ENCODE measurements at regions not wholly inside any gene's neighbourhood (a gene's known extent, or its start where the extent isn't known, plus 50 kb on each side); places are given as distances from the start of the nearest gene placed in this dataset.

DNA sequence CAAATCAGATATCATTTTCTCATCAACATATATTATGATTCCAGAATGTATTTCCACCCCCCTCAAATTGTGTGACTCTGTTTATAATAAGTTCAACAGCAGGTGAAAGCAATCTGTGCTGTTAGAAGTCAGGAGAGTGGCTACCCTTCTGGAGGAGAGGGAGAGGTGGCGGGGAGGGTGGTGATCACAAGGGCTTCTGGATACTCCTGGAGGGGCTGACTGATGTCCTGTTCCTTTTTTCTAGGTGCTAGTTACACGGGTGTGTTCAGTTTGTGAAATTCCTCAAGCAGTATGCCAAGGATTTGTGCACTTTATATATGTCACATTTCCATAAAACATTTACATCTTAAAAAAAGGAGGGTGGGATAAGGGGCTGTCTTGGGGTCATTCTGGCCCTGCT lies 119.1 kb downstream of the IRF8 start:
- TF ChIP-seq, protein P1, sequence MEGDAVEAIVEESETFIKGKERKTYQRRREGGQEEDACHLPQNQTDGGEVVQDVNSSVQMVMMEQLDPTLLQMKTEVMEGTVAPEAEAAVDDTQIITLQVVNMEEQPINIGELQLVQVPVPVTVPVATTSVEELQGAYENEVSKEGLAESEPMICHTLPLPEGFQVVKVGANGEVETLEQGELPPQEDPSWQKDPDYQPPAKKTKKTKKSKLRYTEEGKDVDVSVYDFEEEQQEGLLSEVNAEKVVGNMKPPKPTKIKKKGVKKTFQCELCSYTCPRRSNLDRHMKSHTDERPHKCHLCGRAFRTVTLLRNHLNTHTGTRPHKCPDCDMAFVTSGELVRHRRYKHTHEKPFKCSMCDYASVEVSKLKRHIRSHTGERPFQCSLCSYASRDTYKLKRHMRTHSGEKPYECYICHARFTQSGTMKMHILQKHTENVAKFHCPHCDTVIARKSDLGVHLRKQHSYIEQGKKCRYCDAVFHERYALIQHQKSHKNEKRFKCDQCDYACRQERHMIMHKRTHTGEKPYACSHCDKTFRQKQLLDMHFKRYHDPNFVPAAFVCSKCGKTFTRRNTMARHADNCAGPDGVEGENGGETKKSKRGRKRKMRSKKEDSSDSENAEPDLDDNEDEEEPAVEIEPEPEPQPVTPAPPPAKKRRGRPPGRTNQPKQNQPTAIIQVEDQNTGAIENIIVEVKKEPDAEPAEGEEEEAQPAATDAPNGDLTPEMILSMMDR (IDR thresholded peaks at IDR 0.05), result no peak
- no peak for TF ChIP-seq EP300 (IDR thresholded peaks at IDR 0.05)
